GM12878 (cell line): ENCODE measurements at regions not wholly inside any gene's neighbourhood (a gene's known extent, or its start where the extent isn't known, plus 50 kb on each side); places are given as distances from the start of the nearest gene placed in this dataset.

Source experiments
- ATAC-seq: fragments of 200-7000 bp; cut with Tn5 transposase; 3 replicates; pipeline ENCODE4 v1.9.1; 2020; ENCODE audit warnings: mild to moderate bottlenecking, moderate library complexity
- BruUV-seq: library from RNA; stranded (reverse); fragments of 400-500 nt; replicated peaks from 2 replicates; lab custom pipeline; 2021; lab: Mats Ljungman, UMichigan
- CTCF ChIA-PET: fragments of 300-600 bp; sonication (Branson Sonifier 250); formaldehyde crosslinking; extraction: SDS; loops from one replicate; lab custom pipeline; 2021; ENCODE audit warnings: inconsistent platforms; lab: Yijun Ruan, JAX
- POLR2A ChIA-PET: fragments of 350-600 bp; formaldehyde crosslinking; extraction: SDS; loops from one replicate; lab custom pipeline; 2021; ENCODE audit warnings: inconsistent platforms; lab: Charles Lee
- RAD21 ChIA-PET: fragments of 300-600 bp; sonication (Branson Sonifier 250); formaldehyde crosslinking; loops from one replicate; lab custom pipeline; 2023; ENCODE audit warnings: antibody characterized with exemption; ENCODE audit not compliant: unreplicated experiment; lab: Charles Lee
- SMC1A ChIA-PET: fragments of 300-600 bp; sonication (Branson Sonifier 250); formaldehyde crosslinking; loops from one replicate; lab custom pipeline; 2023; ENCODE audit not compliant: unreplicated experiment, uncharacterized antibody; lab: Charles Lee
- DNase-seq: peaks from one replicate; pipeline ENCODE4 v3.0.0-alpha.2; 2011; ENCODE audit warnings: low read depth, low spot score
- FAIRE-seq: peaks from 3 replicates; lab custom pipeline; 2011; peaks lifted over from hg19 to GRCh38; lab: Jason Lieb, UNC
- H2AFZ ChIP-seq: 2 replicates; pipeline ENCODE4 v1.6.0; 2011; ENCODE audit warnings: low read depth, low read length, control low read depth; ENCODE audit not compliant: control insufficient read depth
- H3K27ac ChIP-seq: 2 replicates; pipeline ENCODE4 v1.5.1; 2011; ENCODE audit warnings: control low read depth; ENCODE audit not compliant: control insufficient read depth, insufficient read depth
- H3K27me3 ChIP-seq, 2 experiments: replicated peaks in 1 of 2; 2 replicates each; pipeline versions ENCODE4 v1.6.0 to v1.6.1; 2011; ENCODE audit warnings: low read length in 1 of 2; ENCODE audit not compliant: control insufficient read depth in 2 of 2, insufficient read depth in 2 of 2
- H3K36me3 ChIP-seq, 2 experiments: 2 replicates each; pipeline ENCODE4 v1.5.1; 2011; ENCODE audit warnings: low read length in 1 of 2; ENCODE audit not compliant: control insufficient read depth in 2 of 2, insufficient read depth in 2 of 2
- H3K4me1 ChIP-seq: 2 replicates; pipeline ENCODE4 v1.6.1; 2011; ENCODE audit warnings: mild to moderate bottlenecking, low read length, moderate library complexity, mixed read lengths; ENCODE audit not compliant: control insufficient read depth, insufficient read depth
- H3K4me2 ChIP-seq: 2 replicates; pipeline ENCODE4 v1.6.0; 2011; ENCODE audit warnings: control low read depth; ENCODE audit not compliant: control insufficient read depth, insufficient read depth
- H3K4me3 ChIP-seq: fragments of 200-600 bp; sonication (generic); 2 replicates; pipeline ENCODE4 v1.5.1; 2016
- H3K79me2 ChIP-seq: 2 replicates; pipeline ENCODE4 v1.6.0; 2011; ENCODE audit warnings: low read length; ENCODE audit not compliant: control insufficient read depth, insufficient read depth
- H3K9ac ChIP-seq: 2 replicates; pipeline ENCODE4 v1.8.0; 2011; ENCODE audit warnings: low read length, control low read depth, mixed read lengths; ENCODE audit not compliant: control insufficient read depth, insufficient read depth
- H3K9me3 ChIP-seq: replicated peaks from 3 replicates; pipeline ENCODE4 v1.5.1; 2011; ENCODE audit warnings: mild to moderate bottlenecking, low read length; ENCODE audit not compliant: control insufficient read depth, insufficient read depth
- H4K20me1 ChIP-seq: 2 replicates; pipeline ENCODE4 v1.6.0; 2011; ENCODE audit not compliant: control insufficient read depth, insufficient read depth
- ATF2 ChIP-seq: IDR thresholded peaks from 2 replicates; pipeline ENCODE4 v1.6.1; 2012; ENCODE audit warnings: low read length, inconsistent platforms
- BACH1 ChIP-seq: fragments of 450-650 bp; IDR thresholded peaks from 2 replicates; pipeline ENCODE4 v1.6.1; 2017; ENCODE audit warnings: mild to moderate bottlenecking, borderline replicate concordance
- CBFB ChIP-seq: IDR thresholded peaks from 2 replicates; pipeline ENCODE4 v1.6.1; 2016; ENCODE audit warnings: antibody characterized with exemption, low read depth
- CHD2 ChIP-seq: IDR thresholded peaks from 2 replicates; pipeline ENCODE4 v1.6.1; 2011; ENCODE audit warnings: low read depth, low read length, improper control_type of control experiment, borderline replicate concordance
- CREB1 ChIP-seq: IDR thresholded peaks from 2 replicates; pipeline ENCODE4 v1.6.1; 2012; ENCODE audit warnings: low read depth, mild to moderate bottlenecking, inconsistent platforms
- CUX1 ChIP-seq: IDR thresholded peaks from 2 replicates; pipeline ENCODE4 v1.6.1; 2012; ENCODE audit warnings: improper control_type of control experiment, low read depth, low read length; ENCODE audit not compliant: insufficient replicate concordance
- GABPA ChIP-seq: IDR thresholded peaks from 2 replicates; pipeline ENCODE4 v1.6.1; 2014; ENCODE audit warnings: antibody characterized with exemption, low read depth, mild to moderate bottlenecking, inconsistent platforms
- LARP7 ChIP-seq: fragments of 450-650 bp; IDR thresholded peaks from 2 replicates; pipeline ENCODE4 v1.6.1; 2017; ENCODE audit warnings: mild to moderate bottlenecking
- NBN ChIP-seq: fragments of 450-650 bp; IDR thresholded peaks from 2 replicates; pipeline ENCODE4 v1.6.1; 2016
- POLR2AphosphoS5 ChIP-seq: IDR thresholded peaks from 2 replicates; pipeline ENCODE4 v1.6.1; 2011; ENCODE audit warnings: mild to moderate bottlenecking, low read length, inconsistent platforms
- RBBP5 ChIP-seq: fragments of 200-600 bp; sonication (generic); conservative IDR thresholded peaks from 2 replicates; pipeline ENCODE4 v1.6.1; 2016
- RFX5 ChIP-seq: IDR thresholded peaks from 2 replicates; pipeline ENCODE4 v1.6.1; 2011; ENCODE audit warnings: low read depth, low read length, improper control_type of control experiment
- SREBF1 ChIP-seq: IDR thresholded peaks from 2 replicates; pipeline ENCODE4 v1.6.1; 2012; ENCODE audit warnings: mild to moderate bottlenecking, low read length
- STAT1 ChIP-seq: fragments of 450-650 bp; conservative IDR thresholded peaks from 2 replicates; pipeline ENCODE4 v1.6.1; 2014; ENCODE audit warnings: antibody characterized with exemption, mild to moderate bottlenecking
- STAT3 ChIP-seq: IDR thresholded peaks from 2 replicates; pipeline ENCODE4 v1.6.1; 2011; ENCODE audit warnings: low read depth, low read length, improper control_type of control experiment
- TCF12 ChIP-seq: IDR thresholded peaks from 2 replicates; pipeline ENCODE4 v1.6.1; 2011; ENCODE audit warnings: low read depth, mild to moderate bottlenecking, low read length
- ZNF207 ChIP-seq: fragments of 450-650 bp; IDR thresholded peaks from 2 replicates; pipeline ENCODE4 v1.6.1; 2014; ENCODE audit warnings: antibody characterized with exemption, mild to moderate bottlenecking, borderline replicate concordance
- WGBS: methylation state at CpG from one replicate; pipeline ENCODE4 v1.1.6; 2016; ENCODE audit warnings: low lambda C conversion rate; ENCODE audit not compliant: insufficient replicate concordance, insufficient coverage; ENCODE audit errors: missing lambda C conversion rate; 5-methylcytosine and 5-hydroxymethylcytosine counted together
- in situ Hi-C: fragments of 300-500 bp; cut with MboI; formaldehyde crosslinking; loops from 9 replicates; pipeline ENCODE4 v1.14.3; 2018; ENCODE audit warnings: mixed read lengths
- intact Hi-C: fragments of 100-400 bp; cut with micrococcal nuclease; formaldehyde crosslinking; loops from one replicate; pipeline ENCODE4 v1.14.2; 2022; ENCODE audit not compliant: unreplicated experiment

- no peaks in the 10 kb centered on the region for H4K20me1 ChIP-seq
- H3K4me3 ChIP-seq: no peak overlapping the region
- H3K79me2 ChIP-seq: no peaks in the 10 kb centered on the region
- no peaks in the 10 kb centered on the region for H3K36me3 ChIP-seq
- H3K27ac ChIP-seq: no peak overlapping the region
- H3K9me3 ChIP-seq: no peaks in the 10 kb centered on the region
- TF ChIP-seq CUX1 (no peak), GABPA (no peak), CHD2 (no peak), RFX5 (no peak), SREBF1 (no peak), CBFB (no peak), RBBP5 (no peak), CREB1 (no peak), POLR2AphosphoS5 (no peak), ZNF207 (no peak), LARP7 (no peak), TCF12 (no peak), NBN (no peak), ATF2 (no peak), STAT3 (no peak), BACH1 (no peak), STAT1 (no peak)
- intact Hi-C loops: no loop called here
- no peak for FAIRE-seq
- POLR2A ChIA-PET: no interaction called here
- H3K4me2 ChIP-seq: no peak overlapping the region
- no peaks in the 10 kb centered on the region for H3K27me3 ChIP-seq
- in situ Hi-C loops: no loop called here
- no peak for ATAC-seq
- DNase-seq: no peak
- H3K4me1 ChIP-seq: no peaks in the 10 kb centered on the region
- H3K9ac ChIP-seq: no peak overlapping the region
- BruUV-seq: no TSS peak
- SMC1A ChIA-PET: interaction anchor here (0.8 kb wide), 1 partner anchor 20 kb away, joined by 3 read pairs; no protein-coding TSS in a partner anchor
- CTCF ChIA-PET: no interaction called here
- RAD21 ChIA-PET: interaction anchor here (1.0 kb wide), 1 partner anchor 38 kb away, joined by 3 read pairs; no protein-coding TSS in a partner anchor
- H2AFZ ChIP-seq: no peak overlapping the region
- 0% methylated on average over 4 of the region's 4 CpGs for WGBS
These were observed 231.7 kb downstream of the ARPP21 start for GRCh38 chr3:35871009-35871408.
